Tibial nerve (tissue), 3 donors: ENCODE measurements at regions not wholly inside any gene's neighbourhood (a gene's known extent, or its start where the extent isn't known, plus 50 kb on each side); places are given as distances from the start of the nearest gene placed in this dataset.

ENCODE experiments used
- POLR2A ChIP-seq, 2 donors: fragments of 450-650 bp; IDR thresholded peaks; one replicate each; pipeline ENCODE4 v1.6.1; 2017; ENCODE audit warnings: antibody characterized with exemption in 2 of 2, mild to moderate bottlenecking in 2 of 2, moderate library complexity in 2 of 2
- TF ChIP-seq, protein P1 (sequence below), 5 experiments: fragments of 200-600 bp in 3 of 5; fragments of 450-650 bp in 2 of 5; sonication (generic) in 3 of 5; IDR thresholded peaks; one replicate each; pipeline ENCODE4 v1.5.1; 2016 to 2019; ENCODE audit warnings: antibody characterized with exemption in 5 of 5, mild to moderate bottlenecking in 3 of 5, moderate library complexity in 2 of 5

DNA sequence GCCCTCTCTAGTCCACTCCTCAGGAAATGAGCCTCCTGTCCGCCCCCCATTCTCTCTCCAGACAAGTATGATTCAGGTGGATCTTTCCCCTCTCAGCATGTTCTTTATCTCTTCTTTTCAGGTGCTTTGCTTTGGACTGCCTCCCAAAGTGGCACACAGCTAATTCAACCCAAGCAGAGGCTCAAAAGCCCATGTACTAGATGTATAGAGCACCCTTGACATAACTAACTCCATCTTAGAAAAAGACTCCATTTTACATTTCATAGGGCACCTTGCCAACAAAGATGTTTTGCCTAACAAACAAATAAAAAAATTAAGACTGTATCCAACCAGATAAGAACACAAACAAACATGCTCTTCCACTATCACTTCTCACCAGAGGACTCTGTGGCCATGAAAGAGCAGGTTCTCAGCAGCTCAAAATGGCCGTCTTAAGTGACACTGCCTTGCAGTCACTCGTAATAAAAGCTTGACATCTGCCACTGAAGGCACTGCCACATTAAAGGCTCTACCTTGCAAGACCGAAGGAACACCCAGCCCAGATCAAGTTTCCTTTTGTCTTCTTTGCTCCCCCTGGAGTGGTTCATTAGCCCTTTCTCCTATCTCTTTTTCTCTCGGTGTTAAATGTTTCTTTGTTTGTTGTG is 84.9 kb upstream of the TAB3 start:
- no peak for TF ChIP-seq POLR2A (IDR thresholded peaks at IDR 0.05)
- TF ChIP-seq, protein P1, sequence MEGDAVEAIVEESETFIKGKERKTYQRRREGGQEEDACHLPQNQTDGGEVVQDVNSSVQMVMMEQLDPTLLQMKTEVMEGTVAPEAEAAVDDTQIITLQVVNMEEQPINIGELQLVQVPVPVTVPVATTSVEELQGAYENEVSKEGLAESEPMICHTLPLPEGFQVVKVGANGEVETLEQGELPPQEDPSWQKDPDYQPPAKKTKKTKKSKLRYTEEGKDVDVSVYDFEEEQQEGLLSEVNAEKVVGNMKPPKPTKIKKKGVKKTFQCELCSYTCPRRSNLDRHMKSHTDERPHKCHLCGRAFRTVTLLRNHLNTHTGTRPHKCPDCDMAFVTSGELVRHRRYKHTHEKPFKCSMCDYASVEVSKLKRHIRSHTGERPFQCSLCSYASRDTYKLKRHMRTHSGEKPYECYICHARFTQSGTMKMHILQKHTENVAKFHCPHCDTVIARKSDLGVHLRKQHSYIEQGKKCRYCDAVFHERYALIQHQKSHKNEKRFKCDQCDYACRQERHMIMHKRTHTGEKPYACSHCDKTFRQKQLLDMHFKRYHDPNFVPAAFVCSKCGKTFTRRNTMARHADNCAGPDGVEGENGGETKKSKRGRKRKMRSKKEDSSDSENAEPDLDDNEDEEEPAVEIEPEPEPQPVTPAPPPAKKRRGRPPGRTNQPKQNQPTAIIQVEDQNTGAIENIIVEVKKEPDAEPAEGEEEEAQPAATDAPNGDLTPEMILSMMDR (IDR thresholded peaks at IDR 0.05), result no peak
